ENCODE measurements at regions not wholly inside any gene's neighbourhood (a gene's known extent, or its start where the extent isn't known, plus 50 kb on each side); places are given as distances from the start of the nearest gene placed in this dataset.
"Not testable (repeated sequence)": the region's sequence is repeated elsewhere in the genome, so short reads cannot be mapped to it uniquely, and the experiment has no call there.

DNA sequence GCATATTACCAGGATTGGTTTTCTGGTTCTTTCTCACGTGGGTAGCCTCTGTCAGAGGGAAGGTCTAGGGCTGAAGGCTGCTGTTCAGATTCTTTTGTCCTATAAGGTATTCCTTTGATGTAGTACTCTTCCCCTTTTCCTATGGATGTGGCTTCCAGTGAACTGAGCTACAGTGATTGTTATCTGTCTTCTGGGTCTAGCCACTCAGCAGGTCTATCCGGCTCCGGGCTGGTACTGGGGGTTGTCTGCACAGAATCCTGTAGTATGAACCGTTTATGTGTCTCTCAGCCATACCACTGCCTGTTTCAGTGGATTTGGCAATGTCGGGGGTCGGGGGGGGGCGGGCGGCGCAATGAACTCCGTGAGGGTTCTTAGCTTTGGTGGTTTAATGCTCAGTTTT is 84.5 kb upstream of the C10orf90 start:
- DNase-seq (no peak), ATAC-seq (replicated peaks) (no peak)
- Mint-ChIP-seq H3K27ac (no peak overlapping the region), H3K9me3 (peaks cover 0 to 5% of the 10 kb centered on the region in 2 donors), H3K4me3 (no peak overlapping the region), H3K27me3 (peaks cover 0 to 10% of the 10 kb centered on the region in 2 donors), H3K36me3 (ENCODE audit: insufficient read depth) (no peaks in the 10 kb centered on the region), H3K4me1 (ENCODE audit: low read depth in 2 of 2) (no peaks in the 10 kb centered on the region)

DNA sequence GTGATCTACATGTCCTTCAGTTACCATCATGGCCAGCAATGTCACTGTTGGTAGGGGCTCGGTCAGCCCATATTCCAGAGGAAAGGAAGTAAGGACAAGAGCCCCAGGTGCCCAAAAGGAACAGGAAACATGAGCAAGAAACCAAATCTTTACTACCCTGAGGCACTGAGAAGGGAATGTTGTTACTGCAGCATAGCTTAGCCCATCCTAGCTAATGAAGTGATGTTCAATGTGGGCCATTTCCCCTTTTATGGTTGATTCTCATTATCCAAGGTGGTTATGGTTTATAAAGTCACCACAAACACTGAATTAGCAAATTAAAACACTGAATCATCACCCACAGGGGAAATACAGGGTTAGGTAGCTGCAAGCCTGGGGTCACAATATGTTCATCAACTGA is 88.4 kb upstream of the C10orf90 start:
- no peaks in the 10 kb centered on the region for H3K4me1 Mint-ChIP-seq (ENCODE audit: low read depth in 2 of 2)
- H3K9me3 Mint-ChIP-seq = peaks cover 0 to 2% of the 10 kb centered on the region in 2 donors
- H3K27me3 Mint-ChIP-seq = peaks cover 0 to 10% of the 10 kb centered on the region in 2 donors
- no peak overlapping the region for H3K4me3 Mint-ChIP-seq
- no peak for ATAC-seq (replicated peaks)
- no peak overlapping the region for H3K27ac Mint-ChIP-seq
- DNase-seq = no peak
- H3K36me3 Mint-ChIP-seq (ENCODE audit: insufficient read depth) = no peaks in the 10 kb centered on the region

DNA sequence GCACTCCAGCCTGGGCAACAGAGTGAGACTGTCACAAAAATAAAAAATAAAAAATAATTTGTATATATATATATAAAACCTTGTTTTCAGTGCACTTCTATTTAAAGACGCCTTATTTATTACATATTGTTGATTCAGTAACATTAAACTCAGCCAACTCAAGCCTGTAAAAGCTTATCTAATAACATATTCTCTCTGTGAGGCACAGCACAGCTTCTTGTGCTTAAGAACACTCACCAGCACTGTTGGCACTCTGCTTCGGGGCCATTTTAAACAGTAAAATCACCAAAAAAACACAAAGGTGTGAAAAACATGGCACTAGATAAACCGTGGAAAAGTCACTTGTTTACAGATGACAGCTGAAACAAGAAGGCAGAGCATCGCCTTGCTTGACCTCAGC is 89.0 kb upstream of the C10orf90 start:
- ATAC-seq (replicated peaks) = no peak
- Mint-ChIP-seq H3K27ac (no peak overlapping the region), H3K9me3 (peaks cover 0 to 2% of the 10 kb centered on the region in 2 donors), H3K4me3 (no peak overlapping the region), H3K4me1 (ENCODE audit: low read depth in 2 of 2) (no peaks in the 10 kb centered on the region), H3K36me3 (ENCODE audit: insufficient read depth) (no peaks in the 10 kb centered on the region), H3K27me3 (peaks cover 0 to 10% of the 10 kb centered on the region in 2 donors)
- no peak for DNase-seq

DNA sequence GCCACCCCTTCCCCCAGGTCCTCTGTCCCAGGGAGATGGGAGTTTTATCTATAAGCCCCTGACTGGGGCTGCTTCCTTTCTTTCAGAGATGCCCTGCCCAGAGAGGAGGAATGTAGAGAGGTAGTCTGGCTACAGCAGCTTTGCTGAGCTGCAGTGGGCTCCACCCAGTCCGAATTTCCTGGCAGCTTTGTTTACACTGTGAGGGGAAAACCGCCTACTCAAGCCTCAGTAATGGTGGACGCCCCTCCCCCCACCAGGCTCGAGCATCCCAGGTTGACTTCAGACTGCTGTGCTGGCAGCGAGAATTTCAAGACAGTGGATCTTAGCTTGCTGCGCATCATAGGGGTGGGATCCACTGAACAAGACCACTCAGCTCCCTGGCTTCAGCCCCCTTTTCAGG is 96.2 kb upstream of the C10orf90 start:
- not testable (repeated sequence) for ATAC-seq (replicated peaks); H3K9me3 Mint-ChIP-seq; DNase-seq; H3K36me3 Mint-ChIP-seq (ENCODE audit: insufficient read depth); H3K27me3 Mint-ChIP-seq; H3K27ac Mint-ChIP-seq; H3K4me1 Mint-ChIP-seq (ENCODE audit: low read depth in 2 of 2); H3K4me3 Mint-ChIP-seq

DNA sequence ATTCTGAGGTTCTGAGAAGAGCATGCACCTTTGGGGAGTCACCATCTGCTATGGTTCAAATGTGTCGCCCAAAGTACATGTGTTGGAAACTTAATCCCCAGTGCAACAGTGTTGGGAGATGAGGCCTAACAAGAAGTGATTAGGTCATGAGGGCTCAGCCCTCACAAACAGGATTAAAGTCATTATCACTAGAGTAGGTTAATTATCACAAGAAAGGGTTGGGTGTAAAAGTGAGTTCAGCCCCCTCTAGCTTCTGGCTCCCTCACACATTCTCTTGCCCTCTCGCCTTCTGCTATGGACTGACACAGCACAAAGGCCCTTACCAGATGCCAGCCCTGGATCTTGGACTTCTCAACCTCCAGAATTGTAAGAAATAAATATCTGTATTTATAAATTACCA is 100.3 kb upstream of the C10orf90 start:
- Mint-ChIP-seq H3K4me3 (no peak overlapping the region), H3K27me3 (no peaks in the 10 kb centered on the region), H3K4me1 (ENCODE audit: low read depth in 2 of 2) (no peaks in the 10 kb centered on the region), H3K36me3 (ENCODE audit: insufficient read depth) (no peaks in the 10 kb centered on the region), H3K27ac (no peak overlapping the region), H3K9me3 (no peaks in the 10 kb centered on the region)
- ATAC-seq (replicated peaks) = no peak
- no peak for DNase-seq

DNA sequence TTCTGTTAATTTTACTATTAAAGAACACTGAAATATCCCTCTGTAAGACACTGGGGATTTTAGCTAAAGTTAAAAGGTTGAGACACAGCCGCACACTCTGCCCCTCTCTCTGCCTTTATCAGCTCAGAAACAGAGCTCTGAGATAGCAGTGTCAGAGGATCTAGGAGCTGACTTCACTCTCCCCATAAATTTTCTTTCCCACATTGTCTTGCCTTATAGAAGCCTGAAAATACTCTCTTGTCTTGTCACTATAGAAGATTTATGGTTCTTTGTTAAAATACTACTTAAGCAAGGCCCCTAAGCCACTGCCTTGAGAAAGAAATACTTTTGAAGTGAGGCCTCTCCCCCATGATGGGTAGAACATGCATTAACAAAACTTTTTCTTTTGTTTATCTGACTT is 105.7 kb upstream of the C10orf90 start:
- Mint-ChIP-seq H3K27ac (no peak overlapping the region), H3K36me3 (ENCODE audit: insufficient read depth) (no peaks in the 10 kb centered on the region), H3K4me3 (no peak overlapping the region), H3K9me3 (no peaks in the 10 kb centered on the region), H3K4me1 (ENCODE audit: low read depth in 2 of 2) (no peaks in the 10 kb centered on the region), H3K27me3 (no peaks in the 10 kb centered on the region)
- DNase-seq (no peak), ATAC-seq (replicated peaks) (no peak)

DNA sequence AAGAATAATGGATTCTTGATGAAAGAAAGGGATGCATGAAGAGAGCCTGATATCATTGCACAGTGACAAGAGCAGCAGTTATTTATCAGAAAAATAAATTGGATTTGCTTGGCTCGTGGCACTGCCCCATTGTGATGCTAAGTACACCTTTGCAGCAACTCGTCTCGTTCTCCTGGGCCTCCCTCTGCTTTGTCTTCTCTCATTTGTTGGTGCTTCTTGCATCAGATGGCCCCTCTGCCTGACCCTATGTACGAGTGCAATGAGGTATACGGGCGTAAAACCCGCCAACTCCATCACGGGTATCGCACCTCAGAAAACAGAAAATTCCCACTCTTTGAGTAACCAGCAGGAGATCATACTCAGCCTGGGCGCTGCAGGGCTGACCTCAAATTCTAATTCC is 107.2 kb upstream of the C10orf90 start:
- H3K9me3 Mint-ChIP-seq = no peaks in the 10 kb centered on the region
- H3K4me3 Mint-ChIP-seq = no peak overlapping the region
- no peak overlapping the region for H3K27ac Mint-ChIP-seq
- no peaks in the 10 kb centered on the region for H3K36me3 Mint-ChIP-seq (ENCODE audit: insufficient read depth)
- H3K4me1 Mint-ChIP-seq (ENCODE audit: low read depth in 2 of 2) = no peaks in the 10 kb centered on the region
- ATAC-seq (replicated peaks) (no peak), DNase-seq (no peak)
- H3K27me3 Mint-ChIP-seq = no peaks in the 10 kb centered on the region

DNA sequence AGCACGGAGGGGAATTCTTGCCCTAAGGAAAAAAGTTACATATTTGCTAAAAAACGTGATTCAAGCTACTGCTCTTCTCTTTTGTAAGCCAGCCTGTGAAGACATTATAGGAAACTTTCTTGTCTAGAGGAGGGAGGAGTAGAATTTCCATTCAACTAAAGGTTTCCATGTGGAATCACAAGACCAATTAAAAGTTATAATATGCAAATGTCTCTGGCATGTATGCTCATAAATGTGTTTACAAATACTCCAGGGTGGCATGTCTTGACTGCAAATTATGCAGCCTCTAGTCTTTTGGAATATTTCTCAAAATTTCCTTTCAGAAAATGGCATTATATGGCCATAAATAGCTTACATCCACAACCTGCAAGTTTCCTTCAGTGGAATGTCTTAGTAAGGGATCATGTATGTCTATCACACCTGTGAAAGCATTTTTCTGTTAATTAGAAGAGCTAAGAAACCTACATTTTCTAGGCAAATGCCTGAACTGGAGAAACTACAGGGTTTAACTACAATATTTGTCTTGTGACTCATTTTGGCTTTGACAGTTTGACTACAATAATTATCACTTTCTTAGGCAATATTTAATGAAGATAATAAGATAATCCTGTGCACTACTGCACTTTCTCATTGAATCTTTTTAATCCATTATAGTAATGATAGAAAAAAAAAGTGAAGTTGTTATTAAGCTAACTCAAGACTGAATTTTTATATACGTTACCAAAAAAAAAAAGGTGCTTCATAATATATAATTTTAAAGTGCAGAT is 111.1 kb upstream of the C10orf90 start:
- Mint-ChIP-seq H3K4me1 (ENCODE audit: low read depth in 2 of 2) (no peaks in the 10 kb centered on the region), H3K27me3 (no peaks in the 10 kb centered on the region), H3K4me3 (no peak overlapping the region), H3K36me3 (ENCODE audit: insufficient read depth) (no peaks in the 10 kb centered on the region), H3K27ac (no peak overlapping the region), H3K9me3 (no peaks in the 10 kb centered on the region)
- ATAC-seq (replicated peaks) = no peak
- DNase-seq = no peak

DNA sequence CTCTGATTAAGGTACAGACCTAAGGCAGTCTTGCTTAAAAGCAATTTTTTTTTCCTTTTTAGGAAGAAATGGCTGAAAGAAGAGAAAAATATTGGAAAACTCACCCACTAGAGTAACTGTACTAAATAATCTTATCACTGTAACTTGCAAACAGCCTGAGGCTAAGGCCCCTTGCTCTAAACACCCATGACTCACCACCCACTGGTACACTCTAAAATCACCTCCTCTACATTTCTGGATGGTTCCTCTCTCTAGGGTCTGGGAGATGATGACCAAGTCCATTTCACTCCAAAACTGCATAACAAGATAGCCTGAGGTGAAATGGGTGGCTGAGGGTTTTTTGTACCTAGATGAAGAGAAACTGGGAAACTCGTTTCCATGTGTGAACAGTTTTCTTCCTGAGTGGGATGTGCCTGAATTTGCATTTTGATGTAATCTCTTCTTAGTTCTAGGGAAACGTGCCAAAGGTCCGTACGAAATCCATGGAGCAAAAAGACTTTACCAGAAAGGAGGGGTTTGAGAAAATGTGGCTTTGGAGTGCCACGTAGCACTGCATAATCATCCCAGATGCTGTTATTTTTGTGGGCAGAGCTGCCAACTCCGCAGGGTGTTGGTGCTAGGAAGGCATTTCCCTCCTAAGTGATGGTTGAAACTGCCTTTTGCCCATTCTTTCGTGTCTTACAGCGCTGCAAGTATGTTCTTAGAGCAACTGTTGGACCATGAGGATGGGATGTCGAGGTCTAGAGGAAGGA is 113.5 kb upstream of the C10orf90 start:
- no peak for DNase-seq
- no peaks in the 10 kb centered on the region for H3K36me3 Mint-ChIP-seq (ENCODE audit: insufficient read depth)

DNA sequence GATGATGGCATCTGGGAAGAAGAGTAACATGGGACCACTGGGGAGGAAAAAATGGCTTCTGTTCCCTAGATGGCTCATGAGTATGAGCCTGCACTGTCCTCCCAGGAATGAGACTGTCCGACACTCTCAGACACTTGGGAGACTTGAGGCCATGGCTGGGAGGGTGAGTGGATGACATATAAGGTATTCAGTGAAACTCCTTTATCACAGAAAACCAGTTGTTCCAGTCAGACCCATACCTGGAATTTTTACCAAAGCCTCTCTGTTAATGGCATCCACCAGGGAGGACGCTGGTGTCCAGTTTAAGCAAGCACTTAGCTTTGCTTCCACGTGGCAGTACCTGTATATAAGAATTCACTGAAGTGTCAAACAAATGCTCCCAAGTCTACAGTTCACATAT is 116.7 kb upstream of the C10orf90 start:
- Mint-ChIP-seq H3K27me3 (peaks cover 0 to 10% of the 10 kb centered on the region in 2 donors), H3K36me3 (ENCODE audit: insufficient read depth) (no peaks in the 10 kb centered on the region), H3K27ac (no peak overlapping the region), H3K9me3 (peaks cover 0 to 1% of the 10 kb centered on the region in 2 donors), H3K4me3 (no peak overlapping the region), H3K4me1 (ENCODE audit: low read depth in 2 of 2) (no peaks in the 10 kb centered on the region)
- DNase-seq (no peak), ATAC-seq (replicated peaks) (no peak)

More for the DNA sequence above, 113.5 kb upstream of the C10orf90 start:
- no peak for ATAC-seq (replicated peaks)
- Mint-ChIP-seq H3K4me1 (ENCODE audit: low read depth in 2 of 2) (no peaks in the 10 kb centered on the region), H3K9me3 (no peaks in the 10 kb centered on the region), H3K27ac (no peak overlapping the region), H3K4me3 (no peak overlapping the region), H3K27me3 (no peaks in the 10 kb centered on the region)

DNA sequence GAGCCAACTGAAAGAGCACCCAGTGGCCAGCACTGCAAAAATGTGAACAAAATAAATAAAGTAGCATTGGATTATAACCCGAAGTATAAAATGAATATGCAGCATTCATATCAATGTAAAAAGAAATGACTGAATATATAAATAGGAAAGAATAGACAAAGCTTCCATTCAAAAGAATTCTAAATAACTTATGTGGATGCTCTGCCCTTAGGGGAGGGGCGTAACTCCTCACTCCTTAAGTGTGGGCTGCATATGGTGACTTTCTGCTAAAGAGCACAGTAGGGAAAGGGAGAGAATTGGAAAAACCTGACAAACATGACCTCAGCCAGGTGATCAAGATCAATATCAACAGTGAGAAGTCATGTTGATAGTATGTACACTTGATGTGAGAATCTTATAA is 109.9 kb upstream of the DOCK1 start:
- no peaks in the 10 kb centered on the region for H3K36me3 Mint-ChIP-seq (ENCODE audit: insufficient read depth)
- no peak overlapping the region for H3K27ac Mint-ChIP-seq
- no peak overlapping the region for H3K4me3 Mint-ChIP-seq
- no peak for DNase-seq
- no peak for ATAC-seq (replicated peaks)
- peaks cover 0 to 7% of the 10 kb centered on the region in 2 donors for H3K9me3 Mint-ChIP-seq
- peaks cover 0 to 1% of the 10 kb centered on the region in 2 donors for H3K27me3 Mint-ChIP-seq
- H3K4me1 Mint-ChIP-seq (ENCODE audit: low read depth in 2 of 2) = no peaks in the 10 kb centered on the region

DNA sequence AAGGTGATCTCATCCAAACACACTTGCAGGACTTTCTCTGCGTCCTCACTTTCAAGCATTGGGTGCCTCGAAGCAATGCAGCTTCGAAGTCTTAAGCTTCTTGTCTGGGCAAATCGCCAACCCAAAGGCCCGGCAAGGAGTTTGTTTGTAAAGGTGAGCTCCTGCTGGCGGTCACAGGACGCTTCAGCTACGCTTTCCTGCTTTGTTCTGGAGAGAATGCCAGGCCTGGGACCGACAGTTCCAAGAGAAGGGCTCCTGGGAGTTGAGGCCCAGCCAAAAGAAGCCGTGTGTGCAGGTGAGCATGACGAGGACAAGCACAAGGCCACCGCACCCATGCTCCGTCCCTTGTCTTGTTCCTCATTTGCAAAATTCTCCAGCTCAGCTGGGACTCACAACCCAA is 106.6 kb upstream of the DOCK1 start:
- H3K27me3 Mint-ChIP-seq = no peaks in the 10 kb centered on the region
- H3K4me1 Mint-ChIP-seq (ENCODE audit: low read depth in 2 of 2) = no peaks in the 10 kb centered on the region
- no peaks in the 10 kb centered on the region for H3K36me3 Mint-ChIP-seq (ENCODE audit: insufficient read depth)
- no peak overlapping the region for H3K4me3 Mint-ChIP-seq
- DNase-seq = no peak
- no peak overlapping the region for H3K27ac Mint-ChIP-seq
- ATAC-seq (replicated peaks) = no peak
- peaks cover 0 to 7% of the 10 kb centered on the region in 2 donors for H3K9me3 Mint-ChIP-seq

DNA sequence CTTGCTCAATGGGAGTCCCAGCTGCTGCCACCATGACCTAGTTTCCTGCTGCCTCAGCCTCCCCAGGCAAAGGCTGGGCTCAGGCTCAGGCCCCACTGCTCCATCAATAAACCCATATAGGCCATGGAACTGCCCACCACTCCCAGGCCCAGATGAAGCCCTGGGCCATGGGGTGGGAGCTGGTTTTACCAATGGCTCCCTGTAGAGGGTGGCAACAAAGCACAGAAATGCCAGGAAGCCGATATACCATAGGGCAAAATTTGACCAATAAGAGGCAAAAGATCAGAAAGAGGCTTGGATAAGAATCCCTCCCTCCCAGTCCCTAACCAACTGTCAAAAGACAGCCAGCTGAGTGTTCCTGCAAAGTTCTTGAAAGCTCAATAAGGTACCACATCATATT is 101.8 kb upstream of the DOCK1 start:
- H3K36me3 Mint-ChIP-seq (ENCODE audit: insufficient read depth) = no peaks in the 10 kb centered on the region
- no peaks in the 10 kb centered on the region for H3K4me1 Mint-ChIP-seq (ENCODE audit: low read depth in 2 of 2)
- no peak overlapping the region for H3K4me3 Mint-ChIP-seq
- H3K9me3 Mint-ChIP-seq = peaks cover 0 to 2% of the 10 kb centered on the region in 2 donors
- H3K27me3 Mint-ChIP-seq = no peaks in the 10 kb centered on the region
- ATAC-seq (replicated peaks) = no peak
- no peak overlapping the region for H3K27ac Mint-ChIP-seq
- no peak for DNase-seq

DNA sequence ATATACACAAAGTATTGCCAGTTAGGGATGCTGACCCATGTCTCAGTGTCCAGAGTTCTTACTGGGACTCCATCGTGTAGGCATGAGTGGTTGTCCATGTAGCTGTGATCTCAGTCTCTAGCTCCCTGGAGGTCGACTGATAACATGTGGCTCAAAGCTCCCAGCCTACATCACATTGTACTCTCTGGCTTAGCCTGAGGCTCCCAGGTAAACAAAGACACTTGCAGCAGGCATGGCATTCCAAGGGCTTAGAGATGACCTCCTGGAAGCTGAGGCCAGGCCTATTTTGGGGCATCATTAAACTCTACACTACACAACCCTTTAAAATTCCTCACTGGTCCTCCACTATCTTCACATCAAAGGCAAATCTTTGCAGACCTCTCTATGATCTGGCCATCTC is 100.8 kb upstream of the DOCK1 start:
- H3K27ac Mint-ChIP-seq = no peak overlapping the region
- peaks cover 0 to 2% of the 10 kb centered on the region in 2 donors for H3K9me3 Mint-ChIP-seq
- ATAC-seq (replicated peaks) = no peak
- no peaks in the 10 kb centered on the region for H3K27me3 Mint-ChIP-seq
- no peaks in the 10 kb centered on the region for H3K4me1 Mint-ChIP-seq (ENCODE audit: low read depth in 2 of 2)
- no peak overlapping the region for H3K4me3 Mint-ChIP-seq
- no peaks in the 10 kb centered on the region for H3K36me3 Mint-ChIP-seq (ENCODE audit: insufficient read depth)
- DNase-seq = no peak

All from effector memory CD8-positive, alpha-beta T cell (primary cell).